Endothelial cell of umbilical vein (primary cell): ENCODE measurements at regions not wholly inside any gene's neighbourhood (a gene's known extent, or its start where the extent isn't known, plus 50 kb on each side); places are given as distances from the start of the nearest gene placed in this dataset.

ENCODE experiments used
- BruUV-seq: library from RNA; stranded (reverse); fragments of 400-500 nt; replicated peaks from 2 replicates; lab custom pipeline; 2021; lab: Mats Ljungman, UMichigan
- CTCF ChIA-PET: fragments of 300-600, 350-600 bp; sonication (Branson Sonifier 250); formaldehyde crosslinking; loops from one replicate; lab custom pipeline; 2021; ENCODE audit warnings: antibody characterized with exemption, inconsistent platforms; lab: Charles Lee
- POLR2A ChIA-PET: fragments of 300-600, 350-600 bp; sonication (Branson Sonifier 250); formaldehyde crosslinking; loops from one replicate; lab custom pipeline; 2021; ENCODE audit warnings: antibody characterized with exemption, inconsistent platforms; lab: Charles Lee
- DNase-seq: peaks from one replicate; pipeline ENCODE4 v3.0.0-alpha.2; 2011; ENCODE audit warnings: low read depth, low spot score
- FAIRE-seq: peaks from 2 replicates; lab custom pipeline; 2011; peaks lifted over from hg19 to GRCh38; lab: Jason Lieb, UNC
- H2AFZ ChIP-seq: 2 replicates; pipeline ENCODE4 v1.6.0; 2012; ENCODE audit warnings: low read depth, low read length, control low read depth, inconsistent platforms
- H3K27ac ChIP-seq: 2 replicates; pipeline ENCODE4 v1.5.1; 2011; ENCODE audit warnings: low read depth, mild to moderate bottlenecking, control low read depth, low read length, moderate library complexity; ENCODE audit not compliant: insufficient read depth
- H3K27me3 ChIP-seq, 2 experiments: 2 replicates each; pipeline versions ENCODE4 v1.6.0 to v1.6.1; 2011; ENCODE audit warnings: low read length in 2 of 2, mixed read lengths in 1 of 2; ENCODE audit not compliant: control insufficient read depth in 2 of 2, insufficient read depth in 2 of 2
- H3K36me3 ChIP-seq, 2 experiments: 2 replicates in 1 of 2; 3 replicates in 1 of 2; pipeline ENCODE4 v1.5.1; 2011; ENCODE audit warnings: low read length in 2 of 2, mild to moderate bottlenecking in 1 of 2, moderate library complexity in 1 of 2; ENCODE audit not compliant: control insufficient read depth in 2 of 2, insufficient read depth in 2 of 2; ENCODE audit errors: extremely low read depth in 1 of 2
- H3K4me1 ChIP-seq: 3 replicates; pipeline ENCODE4 v1.5.1; 2011; ENCODE audit warnings: mild to moderate bottlenecking, low read length; ENCODE audit not compliant: control insufficient read depth, insufficient read depth; ENCODE audit errors: extremely low read depth
- H3K4me2 ChIP-seq: 2 replicates; pipeline ENCODE4 v1.6.1; 2011; ENCODE audit warnings: low read length, control low read depth, mixed read lengths; ENCODE audit not compliant: insufficient read depth
- H3K4me3 ChIP-seq, 3 experiments: fragments of 200-600 bp in 1 of 3; sonication (generic), shearing (Covaris generic) in 1 of 3; replicated peaks in 1 of 3; 2 replicates each; pipeline ENCODE4 v1.5.1; 2011 to 2016; ENCODE audit warnings: control low read depth in 3 of 3, low read length in 3 of 3, mild to moderate bottlenecking in 2 of 3, inconsistent platforms in 1 of 3, low read depth in 1 of 3, moderate library complexity in 1 of 3; ENCODE audit not compliant: insufficient read depth in 1 of 3
- H3K79me2 ChIP-seq: 2 replicates; pipeline ENCODE4 v1.6.0; 2012; ENCODE audit warnings: low read length, inconsistent platforms; ENCODE audit not compliant: control insufficient read depth, insufficient read depth
- H3K9ac ChIP-seq: replicated peaks from 2 replicates; pipeline ENCODE3; 2011; ENCODE audit warnings: low read length, control low read depth; ENCODE audit not compliant: insufficient read depth; ENCODE audit errors: extremely low read depth
- H3K9me1 ChIP-seq: replicated peaks from 3 replicates; pipeline ENCODE4 v1.6.0; 2011; ENCODE audit warnings: mild to moderate bottlenecking, low read length; ENCODE audit not compliant: control insufficient read depth, insufficient read depth; ENCODE audit errors: extremely low read depth
- H3K9me3 ChIP-seq: replicated peaks from 2 replicates; pipeline ENCODE4 v1.5.1; 2012; ENCODE audit warnings: low read length, inconsistent platforms; ENCODE audit not compliant: control insufficient read depth, insufficient read depth
- H4K20me1 ChIP-seq: replicated peaks from 2 replicates; pipeline ENCODE3; 2011; ENCODE audit warnings: mild to moderate bottlenecking, low read length; ENCODE audit not compliant: control insufficient read depth, insufficient read depth; ENCODE audit errors: extremely low read depth
- EZH2 ChIP-seq: IDR thresholded peaks from 2 replicates; pipeline ENCODE4 v1.6.1; 2012; ENCODE audit warnings: borderline replicate concordance, low read depth, mild to moderate bottlenecking, moderate library complexity, low read length, inconsistent platforms; ENCODE audit not compliant: severe bottlenecking
- FOS ChIP-seq: IDR thresholded peaks from 2 replicates; pipeline ENCODE4 v1.6.1; 2011; ENCODE audit warnings: mild to moderate bottlenecking, low read length, moderate library complexity, borderline replicate concordance; ENCODE audit not compliant: insufficient read depth
- GATA2 ChIP-seq: IDR thresholded peaks from 2 replicates; pipeline ENCODE4 v1.7.0; 2011; ENCODE audit warnings: low read depth, mild to moderate bottlenecking, moderate library complexity, mixed read lengths, low read length; ENCODE audit not compliant: insufficient read length, insufficient read depth
- JUN ChIP-seq: IDR thresholded peaks from 2 replicates; pipeline ENCODE4 v1.6.1; 2011; ENCODE audit warnings: borderline replicate concordance, low read depth; ENCODE audit not compliant: insufficient read length, insufficient read depth
- MYC ChIP-seq: IDR thresholded peaks from one replicate; pipeline ENCODE4 v1.6.1; 2011; ENCODE audit warnings: mild to moderate bottlenecking, low read depth, low read length
- POLR2A ChIP-seq: IDR thresholded peaks from 2 replicates; pipeline ENCODE4 v1.6.1; 2012; ENCODE audit warnings: low read depth, mild to moderate bottlenecking, control low read depth, low read length
- POLR2AphosphoS5 ChIP-seq: IDR thresholded peaks from 2 replicates; pipeline ENCODE4 v1.6.1; 2012; ENCODE audit warnings: low read depth, mild to moderate bottlenecking, control low read depth, low read length, moderate library complexity; ENCODE audit not compliant: insufficient read depth
- dilution Hi-C: fragments of 300-500 bp; cut with MboI; formaldehyde crosslinking; loops from one replicate; pipeline ENCODE4 v1.15.0; 2019; ENCODE audit warnings: low sequenced_read_pairs; ENCODE audit not compliant: extremely low pct_ligation_motif_present
- intact Hi-C: fragments of 100-400 bp; cut with micrococcal nuclease; formaldehyde crosslinking; loops from one replicate; pipeline ENCODE4 v1.10.0; 2022
- TF ChIP-seq, protein P1 (sequence below), 2 donors: IDR thresholded peaks; 1 replicate in 1 of 2; 2 replicates in 1 of 2; pipeline ENCODE4 v1.5.1; 2011; ENCODE audit warnings: low read length in 2 of 2, mild to moderate bottlenecking in 2 of 2, moderate library complexity in 2 of 2, control low read depth in 1 of 2, inconsistent platforms in 1 of 2, low read depth in 1 of 2; ENCODE audit not compliant: insufficient read depth in 1 of 2; ENCODE audit errors: extremely low read depth in 1 of 2
- TF ChIP-seq, protein P2 (sequence below): IDR thresholded peaks from 2 replicates; pipeline ENCODE4 v1.6.1; 2011; ENCODE audit not compliant: insufficient read depth, insufficient read length

DNA sequence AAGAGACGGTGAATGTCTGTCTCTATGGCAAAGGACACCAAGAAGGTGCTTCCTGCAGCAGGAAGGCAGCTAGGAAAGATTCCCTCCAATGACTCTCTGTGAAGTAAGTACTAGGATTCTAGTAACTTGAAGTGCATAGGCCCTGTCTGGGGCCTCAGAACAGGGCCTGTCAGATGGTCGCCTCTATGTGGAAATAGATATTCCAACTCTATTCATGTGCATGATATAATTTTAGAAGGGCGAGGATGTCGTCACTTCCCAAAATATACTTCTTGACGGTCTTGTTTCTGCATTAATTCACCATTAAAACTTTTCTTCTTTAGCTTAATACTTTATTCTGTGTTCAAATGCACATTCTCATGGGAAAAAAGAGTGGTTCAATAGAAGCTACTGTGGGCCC is 167.0 kb downstream of the TLE3 start:
- no peaks in the 10 kb centered on the region for H4K20me1 ChIP-seq
- H3K9me3 ChIP-seq: peaks cover 2% of the 10 kb centered on the region
- H3K4me3 ChIP-seq: no peak overlapping the region
- ChIA-PET CTCF (no interaction called here), POLR2A (no interaction called here)
- H3K79me2 ChIP-seq: no peaks in the 10 kb centered on the region
- H2AFZ ChIP-seq: no peak overlapping the region
- H3K4me1 ChIP-seq: no peaks in the 10 kb centered on the region
- intact Hi-C loops (no loop called here), dilution Hi-C loops (no loop called here)
- DNase-seq (no peak), FAIRE-seq (no peak)
- no peak overlapping the region for H3K4me2 ChIP-seq
- no TSS peak for BruUV-seq
- no peak for TF ChIP-seq EZH2
- no peaks in the 10 kb centered on the region for H3K27me3 ChIP-seq
- no peak overlapping the region for H3K27ac ChIP-seq
- no peak overlapping the region for H3K9ac ChIP-seq
- no peaks in the 10 kb centered on the region for H3K36me3 ChIP-seq
- no peaks in the 10 kb centered on the region for H3K9me1 ChIP-seq

DNA sequence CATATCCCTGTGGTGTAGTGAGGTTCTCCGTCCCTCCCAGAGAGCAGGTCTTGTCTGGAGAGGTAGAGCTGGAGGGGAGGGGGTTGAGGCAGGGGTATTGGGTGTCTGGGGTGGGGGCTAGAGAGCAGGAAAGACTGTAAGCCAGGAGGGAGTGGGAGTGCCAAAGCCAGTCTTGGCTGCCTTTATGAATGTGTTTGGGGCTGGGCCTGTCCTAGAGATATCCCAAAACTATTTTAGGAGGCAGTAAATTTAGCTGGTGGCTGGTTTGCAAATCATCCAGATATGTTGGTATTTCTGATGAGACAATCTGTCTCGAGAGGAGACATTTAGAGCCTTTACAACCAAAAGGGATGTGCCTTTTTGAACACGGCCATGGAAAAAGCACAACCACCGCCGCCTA is 166.6 kb downstream of the TLE3 start:
- dilution Hi-C loops (no loop called here), intact Hi-C loops (no loop called here)
- ChIA-PET POLR2A (no interaction called here), CTCF (interaction anchor here (0.6 kb wide), 1 partner anchor 434 kb away, joined by 3 read pairs; no protein-coding TSS in a partner anchor)
- Histone ChIP-seq H3K9me3 (peaks cover 2% of the 10 kb centered on the region), H3K4me2 (no peak overlapping the region), H3K36me3 (no peaks in the 10 kb centered on the region), H2AFZ (no peak overlapping the region), H3K9me1 (no peaks in the 10 kb centered on the region), H3K4me1 (no peaks in the 10 kb centered on the region), H3K4me3 (no peak overlapping the region), H3K9ac (no peak overlapping the region), H3K27ac (no peak overlapping the region), H4K20me1 (no peaks in the 10 kb centered on the region), H3K79me2 (no peaks in the 10 kb centered on the region), H3K27me3 (no peaks in the 10 kb centered on the region)
- DNase-seq (no peak), FAIRE-seq (no peak)
- BruUV-seq: no TSS peak
- TF ChIP-seq EZH2: no peak

DNA sequence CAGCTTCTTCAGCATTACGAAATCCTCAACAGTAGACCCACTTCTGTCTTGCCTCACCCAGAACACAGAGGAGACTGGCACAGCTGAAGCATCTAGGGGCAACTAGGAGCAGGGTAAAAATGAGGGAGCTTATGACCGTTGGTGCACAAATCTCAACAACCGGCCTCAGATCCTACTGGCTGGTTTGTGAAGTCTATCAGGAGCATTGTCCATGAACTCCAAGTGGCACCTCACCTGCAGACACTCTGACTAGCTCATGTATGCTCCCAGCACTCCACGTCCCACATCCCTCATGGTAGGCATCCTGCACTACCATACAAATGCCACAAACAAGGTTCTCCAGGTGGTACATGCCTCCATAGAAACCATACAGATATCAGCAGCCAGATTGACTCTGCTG is 163.1 kb downstream of the TLE3 start:
- TF ChIP-seq JUN: no peak
- TF ChIP-seq, protein P1, sequence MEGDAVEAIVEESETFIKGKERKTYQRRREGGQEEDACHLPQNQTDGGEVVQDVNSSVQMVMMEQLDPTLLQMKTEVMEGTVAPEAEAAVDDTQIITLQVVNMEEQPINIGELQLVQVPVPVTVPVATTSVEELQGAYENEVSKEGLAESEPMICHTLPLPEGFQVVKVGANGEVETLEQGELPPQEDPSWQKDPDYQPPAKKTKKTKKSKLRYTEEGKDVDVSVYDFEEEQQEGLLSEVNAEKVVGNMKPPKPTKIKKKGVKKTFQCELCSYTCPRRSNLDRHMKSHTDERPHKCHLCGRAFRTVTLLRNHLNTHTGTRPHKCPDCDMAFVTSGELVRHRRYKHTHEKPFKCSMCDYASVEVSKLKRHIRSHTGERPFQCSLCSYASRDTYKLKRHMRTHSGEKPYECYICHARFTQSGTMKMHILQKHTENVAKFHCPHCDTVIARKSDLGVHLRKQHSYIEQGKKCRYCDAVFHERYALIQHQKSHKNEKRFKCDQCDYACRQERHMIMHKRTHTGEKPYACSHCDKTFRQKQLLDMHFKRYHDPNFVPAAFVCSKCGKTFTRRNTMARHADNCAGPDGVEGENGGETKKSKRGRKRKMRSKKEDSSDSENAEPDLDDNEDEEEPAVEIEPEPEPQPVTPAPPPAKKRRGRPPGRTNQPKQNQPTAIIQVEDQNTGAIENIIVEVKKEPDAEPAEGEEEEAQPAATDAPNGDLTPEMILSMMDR (IDR thresholded peaks at IDR 0.05; ENCODE audit: extremely low read depth in 1 of 2, insufficient read depth in 1 of 2, low read depth in 1 of 2, low read length in 2 of 2): no peak
- no peak for TF ChIP-seq POLR2A
- TF ChIP-seq EZH2: no peak
- TF ChIP-seq, protein P2, sequence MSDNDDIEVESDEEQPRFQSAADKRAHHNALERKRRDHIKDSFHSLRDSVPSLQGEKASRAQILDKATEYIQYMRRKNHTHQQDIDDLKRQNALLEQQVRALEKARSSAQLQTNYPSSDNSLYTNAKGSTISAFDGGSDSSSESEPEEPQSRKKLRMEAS: no peak
- TF ChIP-seq POLR2AphosphoS5: no peak
- no peak for TF ChIP-seq MYC
- no peak for TF ChIP-seq FOS
- TF ChIP-seq GATA2: no peak
- no peak for DNase-seq
- no peak overlapping the region for H3K4me2 ChIP-seq
- ChIA-PET CTCF (no interaction called here), POLR2A (no interaction called here)
- H3K9me1 ChIP-seq: no peaks in the 10 kb centered on the region
- H4K20me1 ChIP-seq: no peaks in the 10 kb centered on the region
- no peak overlapping the region for H3K27ac ChIP-seq
- H3K27me3 ChIP-seq: no peaks in the 10 kb centered on the region
- no peaks in the 10 kb centered on the region for H3K79me2 ChIP-seq
- BruUV-seq: no TSS peak
- H3K4me3 ChIP-seq: no peak overlapping the region
- H3K4me1 ChIP-seq: no peaks in the 10 kb centered on the region
- no peak overlapping the region for H3K9ac ChIP-seq
- no peaks in the 10 kb centered on the region for H3K36me3 ChIP-seq
- H3K9me3 ChIP-seq: no peaks in the 10 kb centered on the region
- intact Hi-C loops: no loop called here
- dilution Hi-C loops: no loop called here
- no peak overlapping the region for H2AFZ ChIP-seq
- no peak for FAIRE-seq
